PC-3 (cell line): ENCODE measurements at regions not wholly inside any gene's neighbourhood (a gene's known extent, or its start where the extent isn't known, plus 50 kb on each side); places are given as distances from the start of the nearest gene placed in this dataset.

Source experiments
- CTCF ChIP-seq: fragments of 300-600 bp; sonication (generic); conservative IDR thresholded peaks from 2 replicates; pipeline ENCODE4 v1.5.1; 2017; ENCODE audit warnings: antibody characterized with exemption, low read depth, mild to moderate bottlenecking, low read length
- EZH2 ChIP-seq: fragments of 300-600 bp; sonication (generic); IDR thresholded peaks from one replicate; pipeline ENCODE4 v1.6.1; 2017; ENCODE audit warnings: antibody characterized with exemption, mild to moderate bottlenecking, low read length; ENCODE audit not compliant: unreplicated experiment
- EZH2phosphoT487 ChIP-seq: fragments of 300-600 bp; sonication (generic); IDR thresholded peaks from 2 replicates; pipeline ENCODE4 v1.6.1; 2018; ENCODE audit warnings: mild to moderate bottlenecking, antibody characterized with exemption, low read length, borderline replicate concordance

GRCh38 chr3:151999936-152000335 lies 126.5 kb downstream of the SUCNR1 start:
- TF ChIP-seq CTCF, result no peak
- no peak for TF ChIP-seq EZH2
- no peak for TF ChIP-seq EZH2phosphoT487
